HG02943 (cell line): ENCODE measurements at regions not wholly inside any gene's neighbourhood (a gene's known extent, or its start where the extent isn't known, plus 50 kb on each side); places are given as distances from the start of the nearest gene placed in this dataset.

Source experiments
- ATAC-seq: cut with Tn5 transposase; IDR thresholded peaks from one replicate; pipeline ENCODE4 v1.9.1; 2021; ENCODE audit warnings: mild to moderate bottlenecking, low read depth, moderate library complexity; ENCODE audit not compliant: unreplicated experiment

DNA sequence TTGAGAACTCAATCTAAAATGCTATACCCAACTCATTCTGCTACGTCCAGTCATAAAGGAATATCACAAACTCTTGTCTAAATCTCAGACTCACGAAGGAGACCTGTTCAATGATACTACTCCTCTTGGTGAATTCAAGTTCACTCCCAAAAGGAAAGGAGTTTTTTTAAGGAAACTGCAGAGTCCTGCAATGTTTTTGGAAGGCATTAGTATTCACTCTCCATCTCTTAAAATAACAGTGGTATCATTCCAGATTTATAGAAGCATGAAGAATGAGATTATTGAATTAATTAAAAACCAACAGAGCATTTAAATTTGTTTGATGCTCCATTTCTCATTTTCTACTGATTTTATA lies 73.4 kb downstream of the FOXD1 start:
- ATAC-seq, result no peak

DNA sequence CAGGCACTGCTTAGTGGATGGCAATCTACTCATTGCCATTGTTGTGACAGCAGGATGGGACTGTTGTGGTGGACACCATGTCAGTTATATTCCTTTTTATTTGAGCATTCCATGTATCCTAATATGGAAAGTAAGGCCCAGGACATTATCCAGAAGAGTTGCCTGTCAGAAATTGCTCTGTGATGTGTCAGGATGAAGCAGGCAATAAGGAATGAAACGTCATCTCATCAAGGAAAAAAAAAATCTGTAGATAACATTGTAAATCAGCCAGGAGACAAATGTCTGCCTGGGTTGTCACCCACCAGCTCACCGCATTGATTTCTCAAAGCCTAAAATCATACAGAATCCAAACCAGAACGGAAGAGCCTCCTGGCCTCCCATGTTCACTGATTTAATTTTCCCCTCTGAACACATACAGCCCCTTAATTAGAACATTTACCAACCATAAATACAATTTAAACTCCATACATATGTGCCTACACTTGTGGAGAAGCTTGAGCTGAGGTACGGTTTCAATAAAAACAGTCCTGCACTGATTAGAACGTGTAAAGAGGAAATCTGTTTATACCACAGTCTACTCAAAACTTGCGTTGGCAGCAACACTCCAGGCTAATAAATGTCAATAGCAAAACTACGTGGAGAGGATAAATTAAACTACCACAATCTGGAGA lies 73.9 kb downstream of the FOXD1 start:
- no peak for ATAC-seq

- ATAC-seq, result no peak
These were observed 74.6 kb downstream of the FOXD1 start for GRCh38 chr5:73373814-73374510.

- ATAC-seq, result no peak
These were observed 77.7 kb downstream of the FOXD1 start for GRCh38 chr5:73370640-73371583.

DNA sequence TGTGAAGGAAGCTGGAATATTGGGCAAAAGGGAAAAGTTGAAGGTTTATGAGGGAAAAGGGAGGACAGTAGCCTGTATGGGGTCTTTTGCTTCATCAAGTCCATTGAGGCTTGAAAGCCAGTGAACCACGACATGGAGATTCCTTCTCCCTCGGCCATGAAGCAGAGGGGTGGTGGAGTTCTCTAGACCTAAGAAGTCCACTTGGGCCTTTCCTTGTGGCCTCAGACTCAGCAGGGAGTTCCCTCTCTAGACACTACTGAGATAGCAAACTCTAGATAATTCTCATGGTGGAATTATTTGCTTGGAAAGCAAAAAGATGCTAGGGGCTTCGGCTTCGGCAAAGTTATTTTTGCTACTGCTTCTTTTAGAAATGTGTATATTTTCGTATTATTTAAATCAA lies 78.5 kb downstream of the FOXD1 start:
- ATAC-seq, result no peak

- ATAC-seq, result no peak
These were observed 79.3 kb downstream of the FOXD1 start for GRCh38 chr5:73369278-73369677.

DNA sequence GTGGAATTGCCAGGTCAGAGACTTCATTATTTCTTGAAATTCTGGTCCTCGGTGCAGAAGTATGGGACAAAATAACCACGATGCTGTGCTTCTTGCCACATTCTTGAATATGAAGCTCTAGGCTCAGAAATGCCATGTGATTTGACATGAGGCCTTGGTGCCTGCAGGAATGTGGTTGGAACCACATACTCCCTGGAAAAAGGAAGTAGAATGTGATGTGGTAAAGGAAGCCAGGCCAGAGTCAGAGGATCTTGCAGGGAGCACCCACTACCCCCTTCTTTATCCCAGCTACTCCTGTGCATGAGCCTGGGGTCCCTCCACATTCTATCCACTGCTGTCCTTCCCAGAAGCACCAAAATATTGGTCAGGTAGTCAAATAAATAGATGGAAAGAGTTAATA lies 80.9 kb downstream of the FOXD1 start:
- ATAC-seq, result no peak

DNA sequence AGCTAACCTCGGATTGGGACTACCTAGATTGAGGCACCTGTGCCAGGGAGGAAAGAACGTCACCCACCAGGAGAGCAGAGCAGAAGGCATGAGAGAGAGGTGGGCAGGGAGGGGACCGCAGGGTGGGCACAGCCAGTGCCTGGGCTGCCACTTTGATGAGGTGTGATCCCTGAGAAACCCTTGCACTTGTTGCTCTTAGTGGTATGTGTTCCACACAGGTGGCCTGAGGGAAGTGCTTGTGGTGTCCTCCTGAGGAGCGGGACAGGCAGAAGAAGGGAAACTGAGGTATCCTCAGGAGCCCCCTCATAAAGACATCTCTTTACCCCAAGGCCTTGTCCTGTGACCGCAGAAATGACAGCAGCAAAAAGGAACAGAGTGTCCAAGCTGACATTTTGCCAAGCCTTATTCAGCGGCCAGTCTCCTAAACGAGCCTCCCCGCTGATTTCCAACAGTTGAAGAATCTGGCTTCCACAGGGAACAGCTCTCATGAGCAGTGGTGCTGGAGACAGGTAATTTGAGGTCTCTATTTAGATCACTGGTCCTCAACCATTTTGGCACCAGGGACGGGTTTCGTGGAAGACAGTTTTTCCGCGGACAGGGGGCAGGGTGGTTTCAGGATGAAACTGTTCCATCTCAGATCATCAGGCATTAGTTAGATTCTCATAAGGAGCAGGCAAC lies 82.4 kb downstream of the FOXD1 start:
- no peak for ATAC-seq

DNA sequence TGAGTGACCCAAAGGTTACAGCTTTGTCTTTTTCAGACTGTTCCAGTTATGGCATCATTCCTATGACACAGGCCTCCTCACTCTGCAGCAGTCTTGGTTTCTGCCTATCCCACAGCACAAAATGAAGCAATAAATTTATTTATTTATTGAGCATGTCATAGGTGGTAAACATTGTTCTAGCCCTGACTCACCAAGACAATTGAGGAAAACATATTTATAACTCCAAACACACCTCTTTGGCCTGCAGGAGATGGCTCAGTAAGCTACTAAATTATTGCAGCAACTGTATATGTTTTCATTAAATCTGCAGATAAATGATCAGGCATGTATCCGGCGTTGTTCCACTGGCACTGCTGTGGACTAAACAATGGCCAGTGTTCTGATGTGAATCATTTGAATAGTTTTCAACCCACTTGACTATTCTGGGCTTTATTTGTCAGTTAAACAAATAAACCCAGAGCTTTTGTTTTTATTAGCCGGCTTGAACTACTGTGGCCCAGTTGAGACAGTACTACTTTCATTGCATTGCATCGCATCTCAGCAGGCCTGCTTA lies 83.2 kb downstream of the FOXD1 start:
- no peak for ATAC-seq

DNA sequence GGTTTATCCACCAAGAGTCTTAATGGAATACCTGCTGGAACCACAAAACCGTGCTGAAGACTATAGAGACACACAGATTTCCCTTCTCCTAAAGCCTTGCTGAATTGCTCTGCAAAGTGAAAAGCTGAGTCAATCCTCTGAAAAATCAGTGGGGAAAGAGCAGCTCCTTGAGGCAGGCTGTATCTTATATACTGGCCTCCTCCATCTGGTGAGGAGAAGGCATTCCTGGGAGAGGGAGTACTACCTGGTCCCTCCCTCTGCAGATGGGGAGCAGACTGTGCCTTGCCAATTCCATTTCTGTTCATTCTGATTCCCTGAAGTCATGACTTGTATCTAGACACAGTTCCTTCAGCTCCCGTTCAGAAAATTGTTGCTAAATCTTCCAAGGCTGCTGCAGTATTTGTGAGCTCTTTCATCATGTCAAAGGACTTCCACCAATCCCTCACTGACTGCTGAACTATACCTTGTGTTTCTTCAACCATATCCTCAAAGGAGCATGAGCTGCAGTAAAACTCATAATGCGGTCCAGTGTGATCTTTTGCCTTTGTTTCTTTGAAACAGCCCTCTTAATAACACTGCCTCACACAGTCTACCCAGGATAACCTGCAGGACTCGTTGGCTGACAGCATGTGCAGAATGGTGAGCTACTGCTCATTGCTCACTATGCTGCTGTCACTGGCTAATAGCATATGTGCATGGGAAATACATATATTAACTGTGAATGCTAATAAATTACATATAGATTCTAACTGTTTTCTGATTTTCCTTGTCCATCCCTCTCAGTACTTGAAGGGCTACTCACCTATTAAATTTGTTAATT lies 84.5 kb downstream of the FOXD1 start:
- ATAC-seq, result no peak

DNA sequence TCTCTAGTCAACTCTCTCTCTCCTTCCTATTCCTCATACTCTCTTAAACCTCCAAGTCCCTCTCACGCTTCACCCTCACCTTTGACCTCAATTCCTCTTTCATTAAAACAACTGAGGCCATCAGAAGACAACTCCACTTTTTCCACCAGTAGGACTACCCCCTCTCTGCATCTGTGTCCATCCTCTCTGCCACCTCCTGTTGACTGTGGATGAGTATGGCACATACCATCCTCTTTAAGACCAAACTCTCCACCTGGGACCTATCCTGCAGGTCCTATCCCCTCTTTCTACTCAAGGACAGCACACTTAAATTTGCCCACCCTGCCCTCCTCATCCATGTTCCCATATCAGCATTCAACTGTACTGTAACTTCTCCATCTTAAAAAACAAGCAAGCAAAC lies 89.2 kb downstream of the FOXD1 start:
- no peak for ATAC-seq

DNA sequence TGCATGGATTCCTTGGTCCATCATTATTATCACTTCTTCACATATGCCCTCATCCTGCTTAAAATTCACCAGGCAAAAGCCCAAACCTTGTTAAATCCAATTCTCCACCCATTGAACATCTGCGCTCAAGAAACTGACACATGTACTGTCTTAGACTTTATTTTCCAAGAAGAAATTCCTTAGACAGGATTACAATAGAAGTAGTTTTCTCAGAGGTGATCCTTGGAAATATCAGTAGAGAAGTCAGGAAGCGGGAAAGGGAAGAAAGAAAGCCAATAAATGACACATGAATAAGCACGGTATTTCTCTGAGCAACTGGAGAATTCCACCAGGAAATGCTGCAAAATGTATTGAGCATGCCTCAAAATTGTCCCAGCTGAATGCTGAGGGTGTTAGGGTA lies 90.2 kb downstream of the FOXD1 start:
- no peak for ATAC-seq

GRCh38 chr5:73357576-73357975 lies 91.0 kb downstream of the FOXD1 start:
- ATAC-seq, result no peak

DNA sequence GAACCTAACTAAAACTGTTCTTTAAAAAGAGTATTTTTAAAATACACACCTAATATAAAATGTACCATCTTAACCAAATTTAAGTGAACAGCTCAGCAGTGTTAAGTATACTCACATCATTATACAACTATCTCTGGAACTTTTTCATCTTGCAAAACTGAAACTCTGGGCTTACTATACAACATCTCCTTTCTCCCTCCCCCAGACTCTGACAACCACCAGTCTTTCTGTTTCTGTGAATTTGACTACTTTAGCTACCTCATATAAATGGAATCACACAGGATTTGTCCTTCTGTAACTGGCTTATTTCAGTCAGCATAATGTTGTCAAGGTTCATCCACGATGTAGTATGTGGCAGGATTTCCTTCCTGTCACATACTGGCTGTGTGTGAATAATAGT lies 93.5 kb downstream of the FOXD1 start:
- ATAC-seq, result no peak

DNA sequence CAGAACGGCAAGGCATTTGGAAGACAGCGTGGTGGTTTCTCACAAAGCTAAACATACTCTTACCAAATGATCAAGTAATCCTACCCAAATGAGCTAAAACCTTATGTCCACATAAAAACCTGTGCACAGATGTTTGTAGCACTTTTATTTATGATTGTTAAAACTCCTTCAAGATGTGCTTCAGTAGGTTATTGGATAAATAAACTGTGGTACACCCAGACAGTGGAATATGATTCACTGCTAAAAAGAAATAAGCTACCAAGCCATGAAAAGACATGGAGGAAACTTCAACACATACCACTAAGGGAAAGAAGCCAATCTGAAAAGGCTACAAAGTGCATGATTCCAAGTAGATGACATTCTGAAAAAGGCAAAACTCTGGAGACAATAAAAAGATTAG lies 94.2 kb downstream of the FOXD1 start:
- no peak for ATAC-seq

GRCh38 chr5:73352649-73353230 lies 95.8 kb downstream of the FOXD1 start:
- ATAC-seq, result no peak

DNA sequence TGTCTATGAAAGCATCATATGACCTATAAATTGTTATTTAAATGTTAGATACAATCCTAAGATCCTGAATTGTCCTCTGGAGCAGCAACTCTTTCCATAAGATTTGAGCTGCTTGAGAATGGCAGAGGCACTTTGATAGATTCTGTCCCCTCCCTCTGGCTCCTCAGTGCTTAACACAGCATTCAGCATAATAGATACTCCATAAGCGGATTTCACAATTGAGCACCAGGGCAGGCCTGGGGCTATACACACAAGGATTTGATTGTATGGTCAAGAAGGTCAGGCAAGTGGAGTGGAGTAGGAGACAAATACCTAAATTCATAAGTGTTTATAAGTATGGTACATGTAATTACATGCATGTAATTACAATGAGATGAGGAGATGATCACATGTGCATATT lies 96.3 kb downstream of the FOXD1 start:
- no peak for ATAC-seq

GRCh38 chr5:73351593-73351992 lies 97.0 kb downstream of the FOXD1 start:
- no peak for ATAC-seq

GRCh38 chr5:73346878-73347408 lies 101.6 kb downstream of the FOXD1 start:
- no peak for ATAC-seq
